Gastrocnemius medialis (tissue), 4 donors: ENCODE measurements at regions not wholly inside any gene's neighbourhood (a gene's known extent, or its start where the extent isn't known, plus 50 kb on each side); places are given as distances from the start of the nearest gene placed in this dataset.

Experiments used
- POLR2A ChIP-seq, 2 donors: fragments of 450-650 bp; IDR thresholded peaks; one replicate each; pipeline ENCODE4 v1.6.1; 2017; ENCODE audit warnings: antibody characterized with exemption in 2 of 2, mild to moderate bottlenecking in 2 of 2, moderate library complexity in 2 of 2
- TF ChIP-seq, protein P1 (sequence below), 5 experiments: fragments of 450-650 bp in 3 of 5; fragments of 200-600 bp in 2 of 5; sonication (generic) in 2 of 5; IDR thresholded peaks in 4 of 5; conservative IDR thresholded peaks in 1 of 5; 1 replicate in 4 of 5; 2 replicates in 1 of 5; pipeline ENCODE4 v1.5.1; 2016 to 2019; ENCODE audit warnings: antibody characterized with exemption in 5 of 5, mild to moderate bottlenecking in 3 of 5, moderate library complexity in 3 of 5

DNA sequence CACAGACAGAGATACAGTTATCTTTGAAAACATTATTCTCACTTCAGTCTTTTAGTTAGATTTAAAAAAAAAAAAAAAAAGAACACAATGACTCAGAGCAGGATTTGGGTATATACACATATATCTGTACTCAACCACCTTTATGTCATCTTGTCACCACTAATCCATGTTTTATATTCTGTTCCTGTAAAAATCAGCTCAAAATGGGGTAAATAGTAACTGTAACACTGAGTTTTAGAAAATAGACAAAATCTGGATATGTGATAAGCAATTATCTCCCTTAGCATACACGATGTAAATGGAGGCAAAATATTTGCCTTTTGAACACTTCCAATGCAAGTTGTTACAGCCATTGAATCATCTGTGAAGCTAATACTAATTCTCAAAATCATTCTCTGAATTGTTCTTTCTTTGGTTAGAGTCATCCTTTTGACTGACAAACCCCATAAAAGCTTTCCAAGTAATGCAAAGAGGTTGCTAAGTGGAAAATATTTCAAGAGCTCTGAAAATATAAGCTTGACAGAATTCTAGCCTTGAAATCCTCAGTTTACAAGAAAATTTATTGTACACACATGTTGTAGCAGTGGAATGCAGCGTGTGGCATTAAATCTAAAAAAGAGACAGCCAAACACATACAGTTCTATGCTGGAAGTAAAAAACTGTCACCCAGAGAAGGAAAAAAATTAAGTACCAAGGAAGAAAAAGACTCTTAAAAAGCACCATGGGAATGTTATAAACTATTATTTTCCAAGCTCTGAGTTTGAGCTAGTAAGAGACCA is 502.2 kb upstream of the PHF14 start:
- TF ChIP-seq, protein P1, sequence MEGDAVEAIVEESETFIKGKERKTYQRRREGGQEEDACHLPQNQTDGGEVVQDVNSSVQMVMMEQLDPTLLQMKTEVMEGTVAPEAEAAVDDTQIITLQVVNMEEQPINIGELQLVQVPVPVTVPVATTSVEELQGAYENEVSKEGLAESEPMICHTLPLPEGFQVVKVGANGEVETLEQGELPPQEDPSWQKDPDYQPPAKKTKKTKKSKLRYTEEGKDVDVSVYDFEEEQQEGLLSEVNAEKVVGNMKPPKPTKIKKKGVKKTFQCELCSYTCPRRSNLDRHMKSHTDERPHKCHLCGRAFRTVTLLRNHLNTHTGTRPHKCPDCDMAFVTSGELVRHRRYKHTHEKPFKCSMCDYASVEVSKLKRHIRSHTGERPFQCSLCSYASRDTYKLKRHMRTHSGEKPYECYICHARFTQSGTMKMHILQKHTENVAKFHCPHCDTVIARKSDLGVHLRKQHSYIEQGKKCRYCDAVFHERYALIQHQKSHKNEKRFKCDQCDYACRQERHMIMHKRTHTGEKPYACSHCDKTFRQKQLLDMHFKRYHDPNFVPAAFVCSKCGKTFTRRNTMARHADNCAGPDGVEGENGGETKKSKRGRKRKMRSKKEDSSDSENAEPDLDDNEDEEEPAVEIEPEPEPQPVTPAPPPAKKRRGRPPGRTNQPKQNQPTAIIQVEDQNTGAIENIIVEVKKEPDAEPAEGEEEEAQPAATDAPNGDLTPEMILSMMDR (IDR thresholded peaks at IDR 0.05 in 4 of 5, conservative IDR thresholded peaks at IDR 0.05 in 1 of 5), result no peak
- no peak for TF ChIP-seq POLR2A (IDR thresholded peaks at IDR 0.05)
